Endometrium (tissue), 2 donors: ENCODE measurements at regions not wholly inside any gene's neighbourhood (a gene's known extent, or its start where the extent isn't known, plus 50 kb on each side); places are given as distances from the start of the nearest gene placed in this dataset.

ENCODE experiments used
- FAIRE-seq: peaks from 2 replicates; lab custom pipeline; 2012; peaks lifted over from hg19 to GRCh38; lab: Jason Lieb, UNC
- donor health status: control.
- donor health status: control.

DNA sequence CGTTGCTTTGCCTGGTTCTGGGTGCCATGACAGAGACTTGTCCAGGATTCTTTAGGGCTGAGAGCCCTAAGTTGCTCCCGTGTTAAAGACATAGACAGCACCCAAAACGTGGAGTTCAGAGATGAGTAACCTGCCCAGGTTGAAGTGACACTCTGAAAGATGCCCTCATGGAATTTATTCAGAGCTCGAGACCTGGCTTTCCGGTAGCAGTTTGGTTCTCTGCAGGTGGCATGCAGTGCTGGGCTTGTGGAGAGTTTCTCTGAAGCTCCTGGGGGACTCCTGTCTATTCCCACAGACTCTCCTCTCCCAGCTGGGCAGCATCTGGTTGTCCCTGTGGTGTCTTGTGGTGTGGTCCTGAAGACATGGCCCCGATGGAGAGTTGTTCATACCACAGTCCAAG, 241.0 kb downstream of the RHOU start:
- FAIRE-seq = no peak

DNA sequence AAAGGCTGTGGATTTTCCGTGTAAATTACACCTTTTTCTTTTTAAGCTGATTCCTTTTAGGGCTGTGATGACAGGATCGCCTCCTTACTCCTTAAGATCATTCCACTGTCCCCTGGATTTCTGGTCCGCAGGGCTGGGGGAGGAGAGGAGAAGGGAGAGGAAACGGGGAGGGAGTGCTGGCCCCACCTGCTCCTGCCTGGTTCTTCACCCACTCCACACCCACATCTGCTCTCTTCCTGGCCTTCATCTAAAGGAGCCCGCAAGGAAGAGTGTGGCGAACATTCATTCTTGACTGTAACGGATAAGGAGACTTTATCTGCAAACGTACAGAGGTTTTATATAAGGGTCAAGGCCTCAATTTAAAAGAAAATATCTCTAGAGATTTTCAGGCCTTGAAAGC, 242.0 kb downstream of the RHOU start:
- FAIRE-seq = no peak

- no peak for FAIRE-seq
Observed at GRCh38 chr1:228977741-228978140, 242.5 kb downstream of the RHOU start.

GRCh38 chr1:228978484-228979324, 243.4 kb downstream of the RHOU start:
- FAIRE-seq = no peak

GRCh38 chr1:228979325-228979699, 244.0 kb downstream of the RHOU start:
- no peak for FAIRE-seq

DNA sequence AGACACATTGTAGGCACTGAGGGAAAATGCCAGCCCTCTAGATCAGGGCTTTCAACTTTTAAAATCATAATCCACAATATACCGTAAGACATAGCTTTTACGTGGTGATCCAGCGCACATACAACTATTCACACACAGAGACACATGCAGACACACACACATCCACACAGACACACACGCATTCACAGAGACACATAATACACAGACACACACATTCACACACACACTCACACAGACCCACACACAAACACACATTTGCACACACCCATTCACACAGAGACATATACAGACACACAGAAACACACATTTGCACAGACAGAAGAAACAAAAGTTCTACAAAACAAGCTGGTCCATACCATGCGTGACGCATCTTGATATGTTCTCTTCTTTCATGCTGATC, 244.5 kb downstream of the RHOU start:
- FAIRE-seq = no peak

DNA sequence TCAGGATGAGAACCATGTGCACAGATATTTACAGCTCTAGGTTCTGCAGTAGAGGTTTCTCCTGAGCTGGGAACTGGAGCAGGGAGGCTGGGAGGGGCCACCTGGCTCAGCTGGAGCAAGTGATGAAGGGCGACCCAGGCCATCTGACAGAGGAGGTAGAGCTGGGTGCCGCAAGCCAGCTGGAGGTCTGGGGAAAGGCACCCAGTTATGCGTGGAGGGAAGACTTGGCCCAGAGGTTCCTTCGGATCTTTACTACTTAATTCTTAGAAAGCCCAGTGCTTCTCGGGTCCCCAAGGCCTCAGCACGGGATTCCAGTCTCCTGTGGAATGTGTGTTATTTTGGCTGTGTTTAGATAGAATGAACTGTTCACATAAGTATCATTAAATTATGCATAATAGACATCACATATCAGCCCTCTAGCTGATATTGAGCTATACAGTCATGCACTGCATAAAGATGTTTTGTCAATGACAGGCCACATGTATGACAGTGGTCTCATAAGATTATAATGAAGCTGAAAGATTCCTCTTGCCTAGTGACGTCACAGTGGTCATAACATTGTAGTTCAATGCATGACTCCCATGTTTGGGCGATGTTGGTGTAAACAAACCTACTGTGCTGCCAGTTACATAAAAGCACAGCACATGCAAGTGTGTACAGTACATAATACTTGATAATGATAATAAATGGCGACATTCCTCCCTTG, 245.1 kb downstream of the RHOU start:
- no peak for FAIRE-seq

GRCh38 chr1:228982637-228983036, 247.4 kb downstream of the RHOU start:
- FAIRE-seq = no peak

DNA sequence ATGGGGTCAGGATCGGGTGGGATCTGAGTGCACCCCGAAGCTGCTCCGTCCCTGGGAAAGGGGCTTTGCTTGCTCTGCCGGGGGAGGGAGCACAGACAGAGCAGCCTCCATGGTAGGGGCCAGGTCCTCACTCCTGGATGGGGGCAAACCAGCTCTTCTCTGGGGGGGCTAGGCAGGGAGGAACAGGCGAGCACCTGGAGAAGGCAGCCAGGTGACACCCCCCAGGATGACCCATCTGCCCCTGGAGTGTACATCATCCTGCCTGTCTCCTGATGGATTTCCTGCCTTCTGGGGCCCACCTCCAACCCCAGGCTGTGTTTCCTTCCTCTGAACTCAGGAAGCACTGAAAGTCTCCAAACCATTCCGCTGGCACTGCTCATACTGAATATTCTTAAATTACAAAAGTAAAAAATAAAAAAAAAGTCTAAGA, 248.0 kb downstream of the RHOU start:
- no peak for FAIRE-seq

DNA sequence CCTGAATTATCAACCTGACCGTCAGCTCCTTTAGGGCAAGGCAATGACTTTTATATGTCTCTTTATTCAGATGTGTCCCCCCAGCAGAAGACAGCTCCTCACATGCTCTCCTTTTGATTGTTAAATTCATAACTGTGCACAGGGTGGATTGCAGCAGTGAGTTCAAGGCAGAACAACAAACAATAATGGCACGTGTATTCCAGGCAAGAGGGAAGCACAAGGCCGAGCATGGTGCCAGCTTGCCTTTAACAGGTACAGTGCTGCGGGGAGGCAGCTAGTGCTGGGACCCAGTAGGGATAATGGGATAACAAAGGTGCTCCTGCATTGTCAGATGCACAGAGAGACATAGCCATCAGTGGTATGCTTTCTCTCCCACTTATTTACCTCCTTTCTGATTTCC, 248.4 kb downstream of the RHOU start:
- FAIRE-seq = no peak

- FAIRE-seq = no peak
Observed at GRCh38 chr1:228984107-228984506, 248.8 kb downstream of the RHOU start.

- FAIRE-seq = no peak
Observed at GRCh38 chr1:228984646-228985631, 249.7 kb downstream of the RHOU start.

DNA sequence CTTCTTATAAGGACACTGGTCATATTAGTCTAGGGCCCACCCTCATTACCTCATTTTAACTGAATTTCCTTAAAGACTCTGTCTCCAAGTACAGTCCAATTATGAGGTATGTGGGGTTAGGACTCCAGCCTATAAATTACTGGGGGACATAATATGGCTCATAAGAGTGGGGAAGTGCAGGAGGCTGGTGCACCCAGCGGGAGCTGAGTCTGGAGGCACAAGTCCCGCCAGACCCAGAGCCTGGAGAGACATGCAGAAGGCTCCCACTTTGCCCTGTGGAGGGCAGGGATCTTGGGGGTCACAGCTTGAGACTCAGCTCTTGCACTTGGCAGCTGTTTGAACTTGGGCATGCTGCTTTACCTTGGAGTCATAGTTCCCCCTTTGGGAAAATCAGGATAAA, 250.4 kb downstream of the RHOU start:
- no peak for FAIRE-seq

DNA sequence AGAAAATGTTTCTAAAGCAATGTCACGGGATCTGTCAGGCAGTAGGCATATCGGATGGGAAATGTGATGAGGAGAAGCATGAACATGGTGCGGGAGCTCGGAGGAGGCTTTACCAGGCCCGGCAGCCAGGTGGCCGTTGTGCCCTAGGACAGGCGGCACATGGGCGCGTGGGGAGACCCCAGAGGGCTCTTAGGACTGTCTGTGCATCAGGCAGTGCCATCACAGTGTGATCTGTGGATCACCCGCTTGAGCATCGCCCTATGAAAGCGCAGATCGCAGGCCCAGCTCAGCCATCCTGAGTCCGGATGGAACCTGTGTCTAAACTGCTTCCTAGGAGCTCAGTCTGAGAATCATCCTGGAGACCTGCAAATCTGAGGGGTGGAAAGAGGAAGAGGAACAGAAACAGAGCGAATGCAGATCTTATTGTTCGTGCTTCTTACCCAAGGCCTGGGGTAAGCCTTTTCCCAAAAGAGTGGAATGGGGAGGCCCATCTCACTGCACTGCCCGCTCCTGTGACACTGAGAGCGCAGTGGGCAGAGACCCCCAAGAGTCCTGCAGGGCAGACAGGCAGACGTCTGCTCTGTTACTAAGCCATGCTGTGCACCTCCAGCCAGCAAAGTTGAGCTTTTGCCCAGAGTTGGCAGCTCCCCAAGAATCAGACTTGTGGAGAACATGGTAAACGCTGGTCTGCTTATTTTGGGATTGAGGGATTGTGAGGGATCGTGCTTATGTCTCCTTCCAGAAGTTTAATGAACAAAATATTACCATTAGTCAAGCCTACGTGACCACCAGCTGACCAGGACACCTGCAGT, 251.0 kb downstream of the RHOU start:
- no peak for FAIRE-seq

GRCh38 chr1:228987286-228987685, 252.0 kb downstream of the RHOU start:
- FAIRE-seq = no peak

DNA sequence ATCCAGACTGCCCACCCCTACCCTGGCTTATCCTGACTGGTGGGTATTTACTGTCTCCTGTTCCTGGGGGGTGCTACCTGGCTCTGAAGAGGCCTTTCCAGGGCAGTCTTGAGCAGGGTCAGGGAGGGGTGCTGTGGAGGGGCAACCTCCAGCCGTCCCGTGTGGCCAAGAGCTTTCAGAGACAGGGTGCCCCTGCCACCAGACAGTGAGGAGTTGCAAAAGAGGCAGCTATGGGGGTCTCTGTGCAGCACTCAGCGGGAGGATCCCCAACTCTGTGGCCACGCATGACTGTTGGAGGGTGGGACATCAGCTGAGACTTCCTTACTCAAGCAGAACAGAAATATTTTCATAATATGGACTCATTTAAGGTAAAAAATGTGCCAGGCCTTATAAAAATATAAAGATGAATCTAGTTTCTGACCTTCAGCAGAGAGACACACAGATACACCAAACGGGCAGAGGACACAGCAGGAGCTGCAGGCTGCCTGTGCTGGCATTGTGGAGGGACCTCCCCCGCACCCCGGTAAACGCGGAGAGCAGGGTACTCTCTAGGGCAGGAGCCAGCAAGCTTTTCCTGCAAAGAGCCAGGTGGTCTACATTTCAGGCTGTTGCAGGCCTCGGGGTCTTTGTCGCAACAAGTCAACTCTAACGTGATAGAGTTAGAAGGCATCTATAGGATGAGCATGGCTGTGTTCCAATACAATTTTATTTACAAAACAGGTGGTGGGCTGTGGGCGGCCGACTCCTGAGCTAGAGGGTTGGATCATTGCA, 252.6 kb downstream of the RHOU start:
- no peak for FAIRE-seq

- no peak for FAIRE-seq
Observed at GRCh38 chr1:228988664-228989063, 253.4 kb downstream of the RHOU start.

GRCh38 chr1:228989176-228989575, 253.9 kb downstream of the RHOU start:
- FAIRE-seq = no peak

DNA sequence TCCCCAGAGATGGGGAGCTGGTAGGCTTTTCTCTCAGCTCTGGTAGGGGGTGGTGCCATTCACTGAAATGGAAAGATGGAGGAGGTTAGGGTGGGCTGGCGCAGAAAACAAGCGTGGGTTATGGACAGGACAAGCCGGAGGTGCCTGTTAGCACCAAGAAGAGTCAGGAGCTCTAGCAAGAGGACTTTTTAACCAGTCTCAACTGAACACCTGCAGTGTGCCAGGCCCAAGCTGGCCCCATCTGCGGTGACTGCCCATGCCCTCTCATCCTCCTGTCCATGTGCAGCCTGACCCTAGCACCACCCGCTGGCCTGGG, 254.4 kb downstream of the RHOU start:
- no peak for FAIRE-seq

GRCh38 chr1:228989992-228990827, 254.9 kb downstream of the RHOU start:
- FAIRE-seq = no peak
